ENCODE measurements at regions not wholly inside any gene's neighbourhood (a gene's known extent, or its start where the extent isn't known, plus 50 kb on each side); places are given as distances from the start of the nearest gene placed in this dataset.
A peak's percentile ranks its signal among the peaks of the same experiment; 100 is the strongest.

DNA sequence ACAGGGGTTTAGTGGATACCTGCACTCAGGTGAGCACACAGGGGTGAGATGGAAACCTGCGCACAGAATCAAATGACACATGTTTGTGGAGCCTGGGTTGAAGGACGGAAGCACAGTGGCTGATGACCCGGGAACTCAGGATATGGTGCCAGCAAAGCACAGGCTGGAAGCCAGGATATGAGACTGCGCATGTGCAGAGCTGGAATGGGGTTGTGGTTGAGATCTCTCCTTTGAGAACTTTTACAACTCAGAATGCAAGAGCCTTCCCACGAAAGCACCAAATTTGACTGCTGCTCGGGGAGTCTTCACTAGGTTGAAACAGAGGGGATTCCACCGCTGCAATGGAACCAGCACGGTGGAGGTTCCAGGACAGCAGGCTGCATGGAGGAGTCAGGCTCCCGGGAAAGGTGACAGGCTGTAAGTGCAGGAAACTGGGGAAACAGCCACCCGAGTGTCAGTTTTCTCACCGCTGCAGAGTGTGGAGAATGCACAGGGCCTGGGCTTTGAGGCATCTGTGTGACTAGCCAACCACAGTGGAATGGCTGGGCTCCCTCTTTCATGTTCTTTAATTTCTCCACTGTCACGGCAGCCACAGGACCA, 133.4 kb upstream of the TCERG1L start:
- H3K4me3 Mint-ChIP-seq (ENCODE audit: unreplicated experiment) = no peak overlapping the region
- no peaks in the 10 kb centered on the region for H3K27me3 Mint-ChIP-seq (ENCODE audit: unreplicated experiment)
- peaks cover 19% of the 10 kb centered on the region for H3K9me3 Mint-ChIP-seq (ENCODE audit: unreplicated experiment)
- no peaks in the 10 kb centered on the region for H3K36me3 Mint-ChIP-seq (ENCODE audit: unreplicated experiment)
- TF ChIP-seq, protein P1, sequence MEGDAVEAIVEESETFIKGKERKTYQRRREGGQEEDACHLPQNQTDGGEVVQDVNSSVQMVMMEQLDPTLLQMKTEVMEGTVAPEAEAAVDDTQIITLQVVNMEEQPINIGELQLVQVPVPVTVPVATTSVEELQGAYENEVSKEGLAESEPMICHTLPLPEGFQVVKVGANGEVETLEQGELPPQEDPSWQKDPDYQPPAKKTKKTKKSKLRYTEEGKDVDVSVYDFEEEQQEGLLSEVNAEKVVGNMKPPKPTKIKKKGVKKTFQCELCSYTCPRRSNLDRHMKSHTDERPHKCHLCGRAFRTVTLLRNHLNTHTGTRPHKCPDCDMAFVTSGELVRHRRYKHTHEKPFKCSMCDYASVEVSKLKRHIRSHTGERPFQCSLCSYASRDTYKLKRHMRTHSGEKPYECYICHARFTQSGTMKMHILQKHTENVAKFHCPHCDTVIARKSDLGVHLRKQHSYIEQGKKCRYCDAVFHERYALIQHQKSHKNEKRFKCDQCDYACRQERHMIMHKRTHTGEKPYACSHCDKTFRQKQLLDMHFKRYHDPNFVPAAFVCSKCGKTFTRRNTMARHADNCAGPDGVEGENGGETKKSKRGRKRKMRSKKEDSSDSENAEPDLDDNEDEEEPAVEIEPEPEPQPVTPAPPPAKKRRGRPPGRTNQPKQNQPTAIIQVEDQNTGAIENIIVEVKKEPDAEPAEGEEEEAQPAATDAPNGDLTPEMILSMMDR (IDR thresholded peaks at IDR 0.05) = no peak
- H3K4me1 Mint-ChIP-seq (ENCODE audit: unreplicated experiment) = no peaks in the 10 kb centered on the region
- no peak for DNase-seq (ENCODE audit: extremely low spot score, unreplicated experiment)
- H3K27ac Mint-ChIP-seq (ENCODE audit: unreplicated experiment) = no peak overlapping the region

DNA sequence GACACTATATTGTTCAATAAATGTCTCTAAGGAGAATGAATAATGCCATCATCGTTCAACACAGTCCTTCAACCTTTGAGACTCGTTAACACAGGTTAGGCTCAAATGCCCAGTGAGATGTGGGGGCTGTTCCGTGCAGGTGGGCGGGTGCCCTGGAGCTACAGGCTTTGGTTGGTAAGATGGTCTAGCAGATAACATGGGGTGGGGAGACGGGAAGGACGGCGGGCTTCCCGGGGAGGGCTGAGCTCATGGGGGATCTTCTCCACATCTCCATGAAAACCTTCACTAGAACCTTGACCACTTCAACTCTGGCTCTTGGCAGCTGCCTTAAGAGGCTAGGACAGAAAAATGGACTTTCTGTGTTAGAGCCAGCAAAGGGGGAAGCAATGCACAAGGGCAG, 134.1 kb upstream of the TCERG1L start:
- no peaks in the 10 kb centered on the region for H3K27me3 Mint-ChIP-seq (ENCODE audit: unreplicated experiment)
- peaks cover 19% of the 10 kb centered on the region for H3K9me3 Mint-ChIP-seq (ENCODE audit: unreplicated experiment)
- no peak overlapping the region for H3K27ac Mint-ChIP-seq (ENCODE audit: unreplicated experiment)
- no peaks in the 10 kb centered on the region for H3K4me1 Mint-ChIP-seq (ENCODE audit: unreplicated experiment)
- no peaks in the 10 kb centered on the region for H3K36me3 Mint-ChIP-seq (ENCODE audit: unreplicated experiment)
- TF ChIP-seq, protein P1 (IDR thresholded peaks at IDR 0.05) = no peak
- peak; percentile 62 for DNase-seq (ENCODE audit: extremely low spot score, unreplicated experiment)
- no peak overlapping the region for H3K4me3 Mint-ChIP-seq (ENCODE audit: unreplicated experiment)

DNA sequence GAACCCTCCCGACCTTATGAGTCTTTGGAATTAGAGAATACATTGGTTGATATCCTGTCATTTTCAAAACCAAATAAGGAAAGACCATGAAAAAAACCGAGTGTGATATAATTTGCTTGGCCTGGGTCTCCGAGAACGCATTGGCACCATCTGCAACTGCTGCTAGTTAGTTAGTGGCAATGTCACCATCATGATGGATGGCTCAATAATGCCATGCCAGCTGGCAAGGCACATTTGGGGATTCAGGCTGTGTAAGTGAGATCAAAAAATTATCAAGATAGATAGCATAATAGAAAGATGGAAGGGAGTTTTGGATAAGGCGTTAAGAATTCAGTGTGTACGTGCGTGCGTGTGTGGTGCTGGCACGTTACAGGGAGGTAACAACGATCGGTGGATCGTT, 134.7 kb upstream of the TCERG1L start:
- Mint-ChIP-seq H3K4me3 (ENCODE audit: unreplicated experiment) (no peak overlapping the region), H3K4me1 (ENCODE audit: unreplicated experiment) (no peaks in the 10 kb centered on the region), H3K36me3 (ENCODE audit: unreplicated experiment) (no peaks in the 10 kb centered on the region), H3K27me3 (ENCODE audit: unreplicated experiment) (no peaks in the 10 kb centered on the region), H3K27ac (ENCODE audit: unreplicated experiment) (no peak overlapping the region), H3K9me3 (ENCODE audit: unreplicated experiment) (peaks cover 19% of the 10 kb centered on the region)
- TF ChIP-seq, protein P1 (IDR thresholded peaks at IDR 0.05) = no peak
- DNase-seq (ENCODE audit: extremely low spot score, unreplicated experiment) = no peak

DNA sequence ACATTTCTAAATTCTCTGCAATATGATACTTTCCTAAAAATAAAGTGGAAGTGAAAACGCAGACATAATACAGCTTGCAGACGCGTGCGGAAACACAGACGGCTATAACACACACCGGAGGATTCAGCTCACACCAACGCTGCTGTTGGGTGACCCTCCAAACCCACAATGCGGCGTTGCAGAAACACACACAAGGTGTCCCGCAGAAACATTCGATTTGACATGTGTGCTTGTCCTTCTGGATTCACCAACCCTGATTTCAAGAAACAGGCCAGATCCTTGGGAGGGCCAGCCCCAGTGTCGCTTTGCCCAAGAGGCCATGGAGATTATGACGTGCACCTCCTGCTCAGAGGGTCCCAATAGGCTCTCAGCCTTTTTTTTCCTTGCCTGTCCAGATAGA, 136.7 kb upstream of the TCERG1L start:
- Mint-ChIP-seq H3K36me3 (ENCODE audit: unreplicated experiment) (no peaks in the 10 kb centered on the region), H3K4me1 (ENCODE audit: unreplicated experiment) (no peaks in the 10 kb centered on the region), H3K27me3 (ENCODE audit: unreplicated experiment) (no peaks in the 10 kb centered on the region), H3K9me3 (ENCODE audit: unreplicated experiment) (peaks cover 15% of the 10 kb centered on the region), H3K27ac (ENCODE audit: unreplicated experiment) (no peak overlapping the region), H3K4me3 (ENCODE audit: unreplicated experiment) (no peak overlapping the region)
- TF ChIP-seq, protein P1 (IDR thresholded peaks at IDR 0.05) = no peak
- peak; percentile 63 for DNase-seq (ENCODE audit: extremely low spot score, unreplicated experiment)

DNA sequence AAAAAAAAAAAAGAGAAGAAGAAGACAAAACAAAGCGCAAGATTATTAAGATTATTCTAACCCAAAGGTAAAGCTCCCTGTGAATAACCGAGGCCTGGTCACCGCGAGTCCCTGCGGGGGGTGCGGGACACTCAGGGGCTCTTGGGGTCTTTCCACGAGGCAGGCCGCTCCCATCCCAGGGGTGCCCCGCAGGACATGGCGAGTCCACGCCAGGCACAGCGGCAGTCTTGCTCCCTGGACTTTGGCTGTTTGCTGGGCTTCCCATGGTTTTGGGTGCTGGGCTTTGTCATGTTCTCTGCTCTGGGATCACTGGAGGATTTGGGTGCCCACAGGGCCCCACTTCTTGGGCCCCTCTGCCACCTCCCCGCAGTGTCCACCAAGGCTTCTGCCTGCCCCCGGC, 137.4 kb upstream of the TCERG1L start:
- Mint-ChIP-seq H3K4me3 (ENCODE audit: unreplicated experiment) (no peak overlapping the region), H3K9me3 (ENCODE audit: unreplicated experiment) (peaks cover 15% of the 10 kb centered on the region), H3K27me3 (ENCODE audit: unreplicated experiment) (no peaks in the 10 kb centered on the region), H3K27ac (ENCODE audit: unreplicated experiment) (no peak overlapping the region), H3K4me1 (ENCODE audit: unreplicated experiment) (no peaks in the 10 kb centered on the region), H3K36me3 (ENCODE audit: unreplicated experiment) (no peaks in the 10 kb centered on the region)
- peak; percentile 79 for DNase-seq (ENCODE audit: extremely low spot score, unreplicated experiment)
- TF ChIP-seq, protein P1 (IDR thresholded peaks at IDR 0.05) = no peak

Measured in osteocyte (in vitro differentiated cells).